ENCODE measurements at regions not wholly inside any gene's neighbourhood (a gene's known extent, or its start where the extent isn't known, plus 50 kb on each side); places are given as distances from the start of the nearest gene placed in this dataset.

DNA sequence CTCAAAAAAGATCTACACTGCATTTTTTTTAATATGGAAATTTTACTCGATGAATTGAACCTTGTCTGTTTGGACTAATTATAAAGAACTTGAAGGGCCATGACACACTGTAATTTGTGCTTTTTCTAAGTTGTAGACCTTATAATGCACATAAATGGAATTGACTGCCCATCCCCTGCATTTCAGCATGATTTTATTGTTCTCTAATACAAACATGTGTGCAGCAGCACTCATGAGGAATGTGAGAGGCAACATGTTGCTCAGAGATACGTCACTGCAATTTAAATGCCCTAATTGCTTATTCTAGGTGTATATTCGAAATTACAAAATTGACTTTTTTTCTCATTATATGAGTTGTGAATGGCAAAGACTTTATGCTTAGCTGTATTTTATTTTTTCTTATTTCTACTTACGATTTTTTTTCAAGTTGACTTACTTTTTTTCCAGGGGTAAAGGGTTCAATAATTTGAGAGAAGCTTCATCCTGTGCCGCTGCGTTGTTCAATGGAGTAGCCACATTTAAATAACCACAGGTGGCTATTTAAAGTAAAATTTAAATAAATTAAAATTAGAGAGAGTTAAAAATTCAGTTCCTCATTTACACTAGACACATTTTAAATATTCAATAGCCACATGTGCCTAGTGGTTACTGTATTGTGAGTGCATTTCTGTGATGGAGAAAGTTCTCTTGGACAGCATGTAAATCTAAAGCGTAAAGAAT lies 1346.4 kb downstream of the ROBO1 start:
- DNase-seq: no peak
- H3K4me1 ChIP-seq: no peaks in the 10 kb centered on the region
- no peak overlapping the region for H3K4me3 ChIP-seq
- WGBS, 2 donors: 81 to 85% methylated on average over 7 of the region's 7 CpGs
- no peaks in the 10 kb centered on the region for H3K36me3 ChIP-seq (ENCODE audit: low read depth, missing control alignments)
- no peak overlapping the region for H3K27ac ChIP-seq
- intact Hi-C loops (cut with DNase I; ENCODE audit: low total_unique reads): no loop called here
- H3K27me3 ChIP-seq: no peaks in the 10 kb centered on the region
- TF ChIP-seq POLR2A (IDR thresholded peaks at IDR 0.05): no peak
- TF ChIP-seq, protein P1, sequence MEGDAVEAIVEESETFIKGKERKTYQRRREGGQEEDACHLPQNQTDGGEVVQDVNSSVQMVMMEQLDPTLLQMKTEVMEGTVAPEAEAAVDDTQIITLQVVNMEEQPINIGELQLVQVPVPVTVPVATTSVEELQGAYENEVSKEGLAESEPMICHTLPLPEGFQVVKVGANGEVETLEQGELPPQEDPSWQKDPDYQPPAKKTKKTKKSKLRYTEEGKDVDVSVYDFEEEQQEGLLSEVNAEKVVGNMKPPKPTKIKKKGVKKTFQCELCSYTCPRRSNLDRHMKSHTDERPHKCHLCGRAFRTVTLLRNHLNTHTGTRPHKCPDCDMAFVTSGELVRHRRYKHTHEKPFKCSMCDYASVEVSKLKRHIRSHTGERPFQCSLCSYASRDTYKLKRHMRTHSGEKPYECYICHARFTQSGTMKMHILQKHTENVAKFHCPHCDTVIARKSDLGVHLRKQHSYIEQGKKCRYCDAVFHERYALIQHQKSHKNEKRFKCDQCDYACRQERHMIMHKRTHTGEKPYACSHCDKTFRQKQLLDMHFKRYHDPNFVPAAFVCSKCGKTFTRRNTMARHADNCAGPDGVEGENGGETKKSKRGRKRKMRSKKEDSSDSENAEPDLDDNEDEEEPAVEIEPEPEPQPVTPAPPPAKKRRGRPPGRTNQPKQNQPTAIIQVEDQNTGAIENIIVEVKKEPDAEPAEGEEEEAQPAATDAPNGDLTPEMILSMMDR (IDR thresholded peaks at IDR 0.05): no peak
- H3K9me3 ChIP-seq: no peaks in the 10 kb centered on the region

DNA sequence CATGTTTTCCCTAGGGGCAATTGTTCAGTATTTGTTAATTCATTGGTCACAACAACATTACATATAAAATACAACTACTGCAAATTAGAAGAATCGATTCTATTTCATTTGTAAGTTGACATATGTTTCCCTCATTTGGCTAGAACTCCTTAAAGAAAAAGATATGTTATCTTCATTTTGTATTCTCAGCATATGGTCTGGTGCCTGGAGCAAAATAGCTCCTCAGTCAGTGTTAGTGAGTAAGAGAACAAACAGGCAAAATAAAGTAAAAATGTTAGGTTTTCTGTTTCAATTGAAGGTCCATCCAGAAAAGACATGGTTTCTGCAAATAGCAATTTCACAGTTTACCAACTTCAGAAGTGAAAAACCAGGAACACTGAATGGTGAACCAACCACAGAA lies 1343.1 kb downstream of the ROBO1 start:
- Histone ChIP-seq H3K27me3 (no peaks in the 10 kb centered on the region), H3K4me1 (no peaks in the 10 kb centered on the region), H3K27ac (no peak overlapping the region), H3K36me3 (ENCODE audit: low read depth, missing control alignments) (no peaks in the 10 kb centered on the region), H3K9me3 (no peaks in the 10 kb centered on the region), H3K4me3 (no peak overlapping the region)
- 31 to 69% methylated on average over 1 of the region's 1 CpG for WGBS, 2 donors
- no peak for DNase-seq
- TF ChIP-seq, protein P1 (IDR thresholded peaks at IDR 0.05): no peak
- no peak for TF ChIP-seq POLR2A (IDR thresholded peaks at IDR 0.05)
- intact Hi-C loops (cut with DNase I; ENCODE audit: low total_unique reads): no loop called here

DNA sequence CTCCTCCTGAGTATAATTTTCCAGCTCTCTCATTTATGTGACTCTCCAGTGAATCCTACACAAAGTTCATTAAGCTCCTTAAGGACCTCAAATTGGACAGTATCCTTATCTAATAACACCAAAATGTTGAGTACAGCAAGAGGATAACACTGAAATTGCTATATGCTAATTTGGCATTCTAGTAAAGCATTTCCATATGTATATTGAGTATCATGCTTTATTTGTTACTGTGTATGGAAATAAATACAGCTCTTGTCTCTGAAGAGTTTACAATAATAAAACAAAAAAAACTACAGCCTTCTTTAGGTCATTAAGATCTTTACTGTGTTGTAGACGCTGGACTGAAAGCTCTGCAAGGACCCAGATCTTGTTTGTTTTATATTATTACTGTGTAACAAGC lies 1341.3 kb downstream of the ROBO1 start:
- Histone ChIP-seq H3K9me3 (no peaks in the 10 kb centered on the region), H3K27me3 (no peaks in the 10 kb centered on the region), H3K4me3 (no peak overlapping the region), H3K27ac (no peak overlapping the region), H3K4me1 (no peaks in the 10 kb centered on the region), H3K36me3 (ENCODE audit: low read depth, missing control alignments) (no peaks in the 10 kb centered on the region)
- TF ChIP-seq POLR2A (IDR thresholded peaks at IDR 0.05): no peak
- TF ChIP-seq, protein P1 (IDR thresholded peaks at IDR 0.05): no peak
- 66 to 70% methylated on average over 1 of the region's 1 CpG for WGBS, 2 donors
- no peak for DNase-seq
- intact Hi-C loops (cut with DNase I; ENCODE audit: low total_unique reads): no loop called here

DNA sequence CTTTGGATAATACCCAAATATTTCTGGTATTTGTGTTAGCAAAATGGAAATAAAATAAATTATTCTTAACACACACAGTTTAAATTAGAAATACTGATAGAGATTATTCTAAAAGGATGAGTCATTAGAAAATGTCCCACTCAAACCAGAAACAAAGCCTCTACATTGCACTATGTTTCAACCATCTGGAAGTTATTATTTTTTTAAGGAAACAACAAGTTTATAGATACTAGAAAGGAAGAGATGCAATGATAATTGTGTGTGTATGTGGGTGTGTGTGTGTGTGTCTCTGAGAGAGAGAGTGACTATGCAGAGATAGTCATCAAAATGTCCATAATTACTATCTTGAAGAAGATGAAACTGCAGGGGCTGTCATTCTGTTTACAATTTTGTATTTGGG lies 1340.5 kb downstream of the ROBO1 start:
- TF ChIP-seq, protein P1 (IDR thresholded peaks at IDR 0.05): no peak
- no peak for TF ChIP-seq POLR2A (IDR thresholded peaks at IDR 0.05)
- H3K27me3 ChIP-seq: no peaks in the 10 kb centered on the region
- no peak for DNase-seq
- H3K27ac ChIP-seq: no peak overlapping the region
- no peaks in the 10 kb centered on the region for H3K36me3 ChIP-seq (ENCODE audit: low read depth, missing control alignments)
- H3K4me1 ChIP-seq: no peaks in the 10 kb centered on the region
- H3K4me3 ChIP-seq: no peak overlapping the region
- intact Hi-C loops (cut with DNase I; ENCODE audit: low total_unique reads): no loop called here
- no peaks in the 10 kb centered on the region for H3K9me3 ChIP-seq

DNA sequence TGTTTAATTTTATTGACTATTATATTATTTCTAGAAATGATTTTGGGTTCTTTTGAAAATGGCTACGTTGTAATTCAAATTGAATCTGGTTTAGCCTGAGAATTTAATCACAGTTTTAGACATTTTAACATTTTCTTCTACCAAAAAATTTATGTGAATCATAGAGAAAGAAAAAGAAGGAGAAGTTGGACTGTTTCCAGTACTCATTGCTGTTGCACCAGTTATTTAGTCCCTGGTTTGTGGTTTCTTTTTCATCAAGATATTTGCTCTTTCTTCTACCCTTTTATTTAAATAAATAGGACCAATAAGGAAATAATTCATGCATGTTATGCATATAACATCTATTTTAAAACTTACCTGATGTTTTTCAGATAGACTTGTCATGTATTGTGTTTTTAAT lies 1337.1 kb downstream of the ROBO1 start:
- TF ChIP-seq, protein P1 (IDR thresholded peaks at IDR 0.05): no peak
- no peak for TF ChIP-seq POLR2A (IDR thresholded peaks at IDR 0.05)
- Histone ChIP-seq H3K9me3 (no peaks in the 10 kb centered on the region), H3K4me3 (no peak overlapping the region), H3K27me3 (no peaks in the 10 kb centered on the region), H3K4me1 (no peaks in the 10 kb centered on the region), H3K27ac (no peak overlapping the region), H3K36me3 (ENCODE audit: low read depth, missing control alignments) (no peaks in the 10 kb centered on the region)
- WGBS, 2 donors: 74 to 89% methylated on average over 1 of the region's 1 CpG
- intact Hi-C loops (cut with DNase I; ENCODE audit: low total_unique reads): no loop called here
- DNase-seq: no peak

All from testis (tissue), 2 donors.